ACC112 (cell line): ENCODE measurements at regions not wholly inside any gene's neighbourhood (a gene's known extent, or its start where the extent isn't known, plus 50 kb on each side); places are given as distances from the start of the nearest gene placed in this dataset.
"Not testable (repeated sequence)": the region's sequence is repeated elsewhere in the genome, so short reads cannot be mapped to it uniquely, and the experiment has no call there.

Experiments
- H2AFZ ChIP-seq: fragments of 200-600 bp; sonication (generic); one replicate; pipeline ENCODE4 v1.6.0; 2017; ENCODE audit warnings: antibody characterized with exemption, low read length; ENCODE audit not compliant: unreplicated experiment
- H3K27ac ChIP-seq: fragments of 200-600 bp; sonication (generic); 2 replicates; pipeline ENCODE4 v1.5.1; 2014; ENCODE audit warnings: low read depth, mild to moderate bottlenecking, antibody characterized with exemption, low read length, moderate library complexity
- H3K27me3 ChIP-seq: fragments of 200-600 bp; sonication (generic); 2 replicates; pipeline ENCODE4 v1.6.1; 2014; ENCODE audit warnings: mild to moderate bottlenecking, antibody characterized with exemption, low read length, moderate library complexity, mixed read lengths; ENCODE audit not compliant: insufficient read depth
- H3K36me3 ChIP-seq: fragments of 200-600 bp; sonication (generic); 2 replicates; pipeline ENCODE4 v1.6.1; 2016; ENCODE audit warnings: mild to moderate bottlenecking, antibody characterized with exemption, low read length, moderate library complexity, mixed read lengths; ENCODE audit not compliant: insufficient read depth
- H3K4me1 ChIP-seq: fragments of 200-600 bp; sonication (generic); one replicate; pipeline ENCODE4 v1.6.1; 2016; ENCODE audit warnings: low read length, mixed read lengths; ENCODE audit not compliant: insufficient read depth, unreplicated experiment, control insufficient read depth
- H3K4me3 ChIP-seq: fragments of 200-600 bp; sonication (generic); 2 replicates; pipeline ENCODE4 v1.5.1; 2014; ENCODE audit warnings: mild to moderate bottlenecking, low read depth, low read length
- H3K79me2 ChIP-seq: fragments of 200-600 bp; sonication (generic); one replicate; pipeline ENCODE4 v1.6.0; 2016; ENCODE audit warnings: low read length; ENCODE audit not compliant: control insufficient read depth, unreplicated experiment, insufficient read depth

GRCh38 chrX:130516123-130516522, 114.3 kb downstream of the RBMX2 start:
- Histone ChIP-seq H3K36me3 (no peaks in the 10 kb centered on the region), H3K79me2 (no peaks in the 10 kb centered on the region), H3K27me3 (peaks cover 5% of the 10 kb centered on the region), H3K4me1 (no peaks in the 10 kb centered on the region), H3K4me3 (no peak overlapping the region), H2AFZ (no peak overlapping the region), H3K27ac (no peak overlapping the region)

- Histone ChIP-seq H3K4me3 (peak overlapping the region; percentile 67), H3K27me3 (no peaks in the 10 kb centered on the region), H3K27ac (no peak overlapping the region), H3K36me3 (no peaks in the 10 kb centered on the region), H3K79me2 (no peaks in the 10 kb centered on the region), H2AFZ (no peak overlapping the region), H3K4me1 (no peaks in the 10 kb centered on the region)
Measured at GRCh38 chrX:130523460-130524394, 121.9 kb downstream of the RBMX2 start.

- no peak overlapping the region for H2AFZ ChIP-seq
- H3K36me3 ChIP-seq, result no peaks in the 10 kb centered on the region
- H3K27me3 ChIP-seq, result no peaks in the 10 kb centered on the region
- no peaks in the 10 kb centered on the region for H3K79me2 ChIP-seq
- H3K4me3 ChIP-seq, result peak overlapping the region; percentile 67; the same call in 1 of the 2 replicates
- H3K27ac ChIP-seq, result no peak overlapping the region
- no peaks in the 10 kb centered on the region for H3K4me1 ChIP-seq
Measured at GRCh38 chrX:130524476-130525194, 122.8 kb downstream of the RBMX2 start.

- Histone ChIP-seq H3K4me1 (no peaks in the 10 kb centered on the region), H3K36me3 (no peaks in the 10 kb centered on the region), H2AFZ (no peak overlapping the region), H3K27me3 (peaks cover 6% of the 10 kb centered on the region; the same call in 1 of the 2 replicates), H3K27ac (no peak overlapping the region), H3K79me2 (no peaks in the 10 kb centered on the region), H3K4me3 (no peak overlapping the region)
Measured at GRCh38 chrX:130529531-130529930, 127.7 kb downstream of the RBMX2 start.

GRCh38 chrX:130531066-130531465, 129.3 kb downstream of the RBMX2 start:
- H3K4me3 ChIP-seq, result no peak overlapping the region
- H3K79me2 ChIP-seq, result no peaks in the 10 kb centered on the region
- no peaks in the 10 kb centered on the region for H3K36me3 ChIP-seq
- no peak overlapping the region for H3K27ac ChIP-seq
- no peak overlapping the region for H2AFZ ChIP-seq
- peaks cover 11% of the 10 kb centered on the region; the same call in 1 of the 2 replicates for H3K27me3 ChIP-seq
- no peaks in the 10 kb centered on the region for H3K4me1 ChIP-seq

- no peaks in the 10 kb centered on the region for H3K36me3 ChIP-seq
- H3K4me3 ChIP-seq, result no peak overlapping the region
- no peaks in the 10 kb centered on the region for H3K4me1 ChIP-seq
- no peak overlapping the region for H2AFZ ChIP-seq
- H3K79me2 ChIP-seq, result no peaks in the 10 kb centered on the region
- 0 out of 2 replicates have a peak, but pooled peaks cover 4% of the 10 kb centered on the region for H3K27me3 ChIP-seq
- no peak overlapping the region for H3K27ac ChIP-seq
Measured at GRCh38 chrX:130539721-130540321, 138.0 kb downstream of the RBMX2 start.

- no peaks in the 10 kb centered on the region for H3K36me3 ChIP-seq
- H2AFZ ChIP-seq, result no peak overlapping the region
- H3K79me2 ChIP-seq, result no peaks in the 10 kb centered on the region
- no peak overlapping the region for H3K27ac ChIP-seq
- H3K4me1 ChIP-seq, result no peaks in the 10 kb centered on the region
- peaks cover 10% of the 10 kb centered on the region; the same call in 1 of the 2 replicates for H3K27me3 ChIP-seq
- no peak overlapping the region for H3K4me3 ChIP-seq
Measured at GRCh38 chrX:130543603-130544325, 142.0 kb downstream of the RBMX2 start.

- H3K79me2 ChIP-seq, result no peaks in the 10 kb centered on the region
- no peaks in the 10 kb centered on the region for H3K4me1 ChIP-seq
- H3K36me3 ChIP-seq, result no peaks in the 10 kb centered on the region
- no peak overlapping the region for H3K27ac ChIP-seq
- no peak overlapping the region for H2AFZ ChIP-seq
- peaks cover 14% of the 10 kb centered on the region; the same call in 1 of the 2 replicates for H3K27me3 ChIP-seq
- no peak overlapping the region for H3K4me3 ChIP-seq
Measured at GRCh38 chrX:130545796-130546195, 144.0 kb downstream of the RBMX2 start.

GRCh38 chrX:130549382-130549781, 147.6 kb downstream of the RBMX2 start:
- peaks cover 38% of the 10 kb centered on the region for H3K27me3 ChIP-seq
- not testable (repeated sequence) for H2AFZ ChIP-seq, H3K79me2 ChIP-seq

GRCh38 chrX:130550351-130550750, 148.6 kb downstream of the RBMX2 start:
- H2AFZ ChIP-seq, result no peak overlapping the region
- H3K4me3 ChIP-seq, result no peak overlapping the region
- no peak overlapping the region for H3K27ac ChIP-seq
- H3K4me1 ChIP-seq, result no peaks in the 10 kb centered on the region
- H3K79me2 ChIP-seq, result no peaks in the 10 kb centered on the region
- peaks cover 38% of the 10 kb centered on the region for H3K27me3 ChIP-seq
- no peaks in the 10 kb centered on the region for H3K36me3 ChIP-seq

More at GRCh38 chrX:130549382-130549781, 147.6 kb downstream of the RBMX2 start:
- not testable (repeated sequence) for H3K4me1 ChIP-seq, H3K27ac ChIP-seq, H3K4me3 ChIP-seq, H3K36me3 ChIP-seq
